Stimulated activated CD8-positive, alpha-beta memory T cell treated with anti-CD3 and anti-CD28 coated beads, Interleukin-7, amount 100 ng/mL, for 24 hours (primary cell): ENCODE measurements at regions not wholly inside any gene's neighbourhood (a gene's known extent, or its start where the extent isn't known, plus 50 kb on each side); places are given as distances from the start of the nearest gene placed in this dataset.

Experiments
- DNase-seq: peaks from one replicate; pipeline ENCODE4 v3.0.0-alpha.2; 2020; ENCODE audit warnings: low read depth

GRCh38 chr2:5915881-5916310, 223.7 kb downstream of the SOX11 start:
- DNase-seq: no peak

GRCh38 chr2:5921081-5921642, 229.0 kb downstream of the SOX11 start:
- DNase-seq: no peak

- no peak for DNase-seq
These were observed 232.1 kb downstream of the SOX11 start for GRCh38 chr2:5923957-5924945.

DNA sequence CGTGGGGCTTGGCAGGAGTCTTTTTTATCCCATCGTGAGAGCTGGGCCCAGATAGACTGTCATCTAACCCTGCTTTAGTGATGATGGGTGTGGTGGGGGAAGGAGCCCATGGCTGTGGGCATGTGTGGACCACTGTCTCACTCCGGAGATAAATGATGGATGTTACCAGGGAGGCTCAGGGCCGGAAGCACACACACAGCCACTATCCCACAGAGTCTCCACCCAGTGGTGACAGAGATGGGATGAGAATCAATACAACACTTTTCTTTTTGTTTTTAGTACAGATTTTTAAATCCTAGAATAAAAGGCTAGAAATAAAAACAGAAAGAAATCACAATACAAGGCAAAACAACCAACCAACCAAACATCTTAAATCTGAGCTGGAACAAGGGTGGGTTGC, 233.4 kb downstream of the SOX11 start:
- DNase-seq: no peak

- DNase-seq: no peak
These were observed 234.8 kb downstream of the SOX11 start for GRCh38 chr2:5926871-5927512.

DNA sequence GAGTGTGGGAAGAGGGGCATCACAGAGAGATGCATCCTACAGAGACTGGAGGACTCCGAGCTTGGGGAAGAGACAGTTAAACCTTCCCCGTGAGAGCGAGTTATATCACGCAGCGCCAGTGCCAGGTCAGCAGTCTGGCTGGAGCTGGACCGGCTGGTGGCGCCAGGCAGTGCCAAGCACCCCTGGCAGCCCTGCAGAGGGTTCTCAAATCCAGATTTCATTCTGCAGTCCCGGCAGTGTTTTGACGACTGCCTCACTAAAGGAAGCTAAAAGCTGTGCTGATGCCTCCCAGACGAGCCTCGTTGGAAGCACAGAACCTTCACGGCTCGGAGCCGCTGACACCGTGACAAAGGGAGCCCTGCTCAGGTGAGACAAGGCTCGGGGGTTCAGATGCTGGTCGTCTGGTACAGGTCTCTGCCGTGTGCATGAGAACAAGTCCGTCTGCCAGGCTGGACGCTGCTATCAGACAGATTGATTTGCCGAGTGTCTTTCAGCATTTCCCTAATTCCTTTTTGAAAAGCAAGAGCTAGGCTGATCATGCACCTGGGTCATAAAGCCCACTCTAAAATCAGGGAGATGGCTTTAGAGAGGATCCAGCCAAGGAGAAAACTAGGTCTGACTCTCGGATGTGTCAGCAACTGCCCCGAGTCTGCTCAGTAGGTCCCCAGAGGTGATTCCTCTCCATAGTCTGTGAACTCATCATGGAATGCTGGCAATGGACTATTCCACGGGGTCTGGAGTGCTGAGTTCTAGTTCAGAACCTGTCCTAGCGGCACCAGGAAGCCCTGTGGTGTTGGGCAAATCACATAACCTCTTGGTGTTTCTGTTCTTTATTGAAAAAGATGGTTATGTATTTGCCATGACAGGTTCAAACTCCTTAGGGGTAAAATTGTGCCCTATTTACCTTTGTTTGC, 240.6 kb downstream of the SOX11 start:
- DNase-seq: no peak

GRCh38 chr2:5933669-5934068, 241.5 kb downstream of the SOX11 start:
- DNase-seq: no peak

- no peak for DNase-seq
These were observed 245.1 kb downstream of the SOX11 start for GRCh38 chr2:5937321-5937720.

GRCh38 chr2:5937851-5938565, 245.8 kb downstream of the SOX11 start:
- DNase-seq: no peak

- no peak for DNase-seq
These were observed 246.3 kb downstream of the SOX11 start for GRCh38 chr2:5938566-5938896.

DNA sequence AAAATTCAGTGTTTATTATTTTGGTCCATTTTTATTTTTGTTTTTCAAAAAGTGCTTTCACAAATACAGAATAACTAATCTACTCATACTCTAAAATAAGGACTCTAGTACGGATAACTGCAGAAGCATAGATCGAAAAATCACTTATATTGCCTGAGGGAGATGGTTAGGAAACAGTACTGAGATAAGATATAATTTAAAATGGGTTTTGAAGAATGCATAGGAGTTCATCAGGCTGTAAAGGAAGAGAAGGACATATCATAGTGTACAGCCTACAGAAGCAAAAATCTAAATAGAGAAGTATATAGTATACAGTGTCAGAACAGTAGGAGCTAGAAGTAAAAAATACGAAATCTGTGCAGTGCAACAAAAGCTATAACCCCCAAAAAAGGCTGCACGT, 247.4 kb downstream of the SOX11 start:
- DNase-seq: no peak

- no peak for DNase-seq
These were observed 248.7 kb downstream of the SOX11 start for GRCh38 chr2:5940596-5941535.

- DNase-seq: no peak
These were observed 250.0 kb downstream of the SOX11 start for GRCh38 chr2:5942204-5942603.

DNA sequence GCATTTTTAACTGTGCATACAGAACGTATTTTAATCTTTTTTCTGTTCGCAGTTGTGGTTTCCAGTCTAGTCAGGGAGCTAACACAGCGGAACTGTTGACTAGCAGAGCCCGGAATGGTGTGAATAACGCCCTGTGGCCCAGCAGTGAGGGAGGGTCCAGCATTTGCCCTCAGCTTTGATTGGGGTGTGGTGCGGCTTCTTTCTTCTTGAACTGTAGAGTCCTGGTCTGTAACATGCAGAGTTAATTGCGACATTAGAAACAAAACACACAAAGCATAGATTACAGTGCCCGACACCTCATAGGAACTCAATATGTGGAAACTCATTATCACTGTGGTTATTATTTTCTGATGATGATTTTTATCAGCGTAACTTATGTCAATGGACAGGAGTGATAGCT, 253.6 kb downstream of the SOX11 start:
- DNase-seq: no peak

- DNase-seq: no peak
These were observed 254.3 kb downstream of the SOX11 start for GRCh38 chr2:5946225-5947115.

GRCh38 chr2:5950736-5951135, 258.6 kb downstream of the SOX11 start:
- no peak for DNase-seq

GRCh38 chr2:5951471-5951870, 259.3 kb downstream of the SOX11 start:
- no peak for DNase-seq

GRCh38 chr2:5953525-5953924, 261.3 kb downstream of the SOX11 start:
- no peak for DNase-seq

- no peak for DNase-seq
These were observed 262.3 kb downstream of the SOX11 start for GRCh38 chr2:5954509-5954908.
